ENCODE measurements at regions not wholly inside any gene's neighbourhood (a gene's known extent, or its start where the extent isn't known, plus 50 kb on each side); places are given as distances from the start of the nearest gene placed in this dataset.
A peak's percentile ranks its signal among the peaks of the same experiment; 100 is the strongest.

GRCh38 chr14:65225299-65226159 lies 123.2 kb upstream of the MAX start:
- DNase-seq: no peak

- DNase-seq: peak; percentile 72
These were observed 124.7 kb upstream of the MAX start for GRCh38 chr14:65226824-65227604.

- no peak for DNase-seq
These were observed 126.1 kb upstream of the MAX start for GRCh38 chr14:65228436-65228835.

- DNase-seq: no peak
These were observed 126.8 kb upstream of the MAX start for GRCh38 chr14:65228956-65229747.

GRCh38 chr14:65229748-65230728 lies 127.7 kb upstream of the MAX start:
- DNase-seq: peak; percentile 86

- no peak for DNase-seq
These were observed 129.1 kb upstream of the MAX start for GRCh38 chr14:65231286-65231980.

- DNase-seq: no peak
These were observed 132.5 kb upstream of the MAX start for GRCh38 chr14:65234752-65235361.

GRCh38 chr14:65237023-65237814 lies 134.9 kb upstream of the MAX start:
- DNase-seq: no peak

GRCh38 chr14:65237941-65238340 lies 135.6 kb upstream of the MAX start:
- DNase-seq: no peak

GRCh38 chr14:65238456-65238855 lies 136.1 kb upstream of the MAX start:
- no peak for DNase-seq

GRCh38 chr14:65239143-65239937 lies 137.0 kb upstream of the MAX start:
- DNase-seq: no peak

GRCh38 chr14:65239938-65240296 lies 137.6 kb upstream of the MAX start:
- no peak for DNase-seq

- no peak for DNase-seq
These were observed 138.9 kb upstream of the MAX start for GRCh38 chr14:65241125-65241752.

- no peak for DNase-seq
These were observed 140.4 kb upstream of the MAX start for GRCh38 chr14:65242732-65243134.

- DNase-seq: no peak
These were observed 141.6 kb upstream of the MAX start for GRCh38 chr14:65243766-65244442.

GRCh38 chr14:65249471-65250161 lies 147.3 kb upstream of the MAX start:
- DNase-seq: no peak

- DNase-seq: no peak
These were observed 147.8 kb upstream of the MAX start for GRCh38 chr14:65250162-65250495.

- no peak for DNase-seq
These were observed 148.9 kb upstream of the MAX start for GRCh38 chr14:65251213-65251612.
